GM19468 (cell line): ENCODE measurements at regions not wholly inside any gene's neighbourhood (a gene's known extent, or its start where the extent isn't known, plus 50 kb on each side); places are given as distances from the start of the nearest gene placed in this dataset.

Experiments
- ATAC-seq: cut with Tn5 transposase; IDR thresholded peaks from one replicate; pipeline ENCODE4 v1.9.1; 2021; ENCODE audit warnings: mild to moderate bottlenecking, moderate library complexity, moderate number of reproducible peaks; ENCODE audit not compliant: unreplicated experiment; ENCODE audit errors: extremely low read depth

DNA sequence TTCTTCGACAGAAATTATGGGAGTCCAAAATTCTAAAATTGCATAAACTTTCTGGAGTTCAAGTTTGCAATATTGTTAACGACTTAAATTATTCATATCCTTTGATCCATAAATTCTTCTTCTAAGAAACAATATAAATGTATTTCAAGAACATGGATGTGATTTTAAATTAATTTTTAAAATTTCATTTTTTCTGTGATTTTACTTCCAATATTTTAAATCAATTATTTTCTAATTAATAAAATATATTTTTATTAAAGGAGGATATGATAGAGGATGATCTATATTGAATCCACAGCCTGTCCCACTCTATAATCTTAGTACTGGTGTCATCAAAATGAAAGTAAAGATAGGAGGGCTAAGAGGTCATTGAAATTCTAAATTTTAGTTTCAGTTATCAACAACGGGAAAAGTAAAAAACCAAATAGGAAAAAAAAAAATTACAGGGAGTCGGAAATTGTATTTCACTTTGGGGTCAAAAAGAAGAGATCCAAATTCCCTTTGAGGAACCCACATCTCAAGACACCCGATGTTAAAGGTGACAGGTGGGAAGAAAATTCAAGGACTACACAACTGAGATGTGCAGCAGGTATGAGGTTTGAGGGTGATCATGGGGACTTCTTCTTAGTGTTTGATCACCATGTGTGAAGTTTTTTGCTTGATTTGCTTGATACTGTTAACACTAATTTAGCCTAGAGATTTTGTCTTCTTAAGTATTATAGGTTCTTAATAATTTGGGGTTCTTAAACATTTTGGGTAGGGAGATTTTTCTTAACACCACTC, 154.8 kb upstream of the RGS18 start:
- ATAC-seq = no peak

DNA sequence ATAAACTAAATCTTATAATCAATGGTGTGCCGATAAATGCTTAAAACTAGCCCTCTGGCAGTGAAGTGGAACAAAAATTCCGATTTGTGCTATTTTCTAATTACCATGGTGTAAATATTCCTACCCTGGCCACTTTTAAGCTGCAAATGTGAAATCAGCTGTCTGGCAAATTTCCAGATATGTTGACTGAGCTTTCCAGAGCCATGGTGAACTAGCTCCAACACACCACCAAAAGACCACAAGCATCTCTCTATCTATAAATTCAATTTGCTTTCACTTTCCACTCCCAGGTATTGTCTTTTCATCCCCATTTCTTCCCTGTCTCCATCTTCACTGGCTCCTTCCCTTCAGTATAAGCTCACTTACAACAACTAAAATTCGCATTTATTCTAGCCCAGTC, 152.3 kb upstream of the RGS18 start:
- ATAC-seq = no peak

DNA sequence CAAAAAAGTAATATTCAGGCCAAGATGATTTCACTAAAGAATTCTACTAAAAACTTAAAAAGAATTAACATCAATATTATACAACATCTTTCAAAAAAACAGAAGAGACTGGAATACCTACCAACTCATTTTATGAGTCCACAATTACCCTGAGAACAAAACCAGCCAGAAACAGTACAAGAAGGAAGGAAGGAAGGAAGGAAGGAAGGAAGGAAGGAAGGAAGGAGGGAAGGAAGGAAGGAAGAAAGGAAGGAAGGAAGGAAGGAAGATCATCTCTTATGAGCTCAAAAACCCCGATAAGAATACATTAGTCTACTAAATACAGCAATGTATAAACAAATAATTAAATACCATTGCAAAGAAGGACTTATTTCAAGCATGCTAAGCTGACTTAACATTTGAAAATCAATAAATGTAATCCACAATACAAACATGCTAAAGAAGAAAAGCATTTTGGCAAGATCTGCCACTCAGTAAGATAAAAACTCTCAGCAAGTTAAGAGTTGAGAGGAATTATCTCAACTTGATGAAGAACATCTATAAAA, 149.9 kb upstream of the RGS18 start:
- no peak for ATAC-seq

DNA sequence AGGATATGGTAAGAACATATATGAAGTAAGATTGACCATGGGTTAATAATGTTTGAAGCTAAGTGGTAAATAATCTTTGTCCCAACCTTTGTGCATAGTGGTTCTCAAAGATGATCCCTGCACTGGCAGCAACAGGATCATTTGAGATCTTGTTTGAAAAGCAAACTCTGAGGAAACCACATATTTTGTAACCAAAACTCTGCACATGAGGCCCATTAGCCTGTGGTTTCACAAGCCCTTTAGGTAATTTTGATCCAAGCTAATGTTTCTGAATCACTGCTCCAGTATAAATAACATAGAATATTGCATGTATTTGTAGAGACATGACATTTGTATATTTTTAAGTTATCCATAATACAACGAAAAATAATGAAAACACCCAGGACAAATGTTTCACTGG, 147.9 kb upstream of the RGS18 start:
- no peak for ATAC-seq

DNA sequence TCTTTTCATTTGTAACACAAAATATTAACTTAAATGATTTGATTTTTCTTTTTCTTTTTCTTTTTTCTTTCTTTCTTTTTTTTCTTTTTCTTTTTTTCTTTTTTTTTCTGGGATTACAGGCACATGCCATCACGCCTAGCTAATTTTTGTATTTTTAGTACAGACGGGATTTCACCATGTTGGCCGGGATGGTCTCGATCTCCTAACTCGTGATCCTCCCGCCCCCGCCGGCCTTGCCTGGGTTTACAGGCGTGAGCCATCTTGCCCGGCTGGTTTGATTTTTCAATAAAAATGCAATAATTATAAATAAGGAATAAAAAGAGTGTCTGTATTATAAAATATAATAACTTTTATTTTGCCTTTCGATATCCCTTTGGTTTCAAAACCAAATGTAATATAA, 146.7 kb upstream of the RGS18 start:
- no peak for ATAC-seq

DNA sequence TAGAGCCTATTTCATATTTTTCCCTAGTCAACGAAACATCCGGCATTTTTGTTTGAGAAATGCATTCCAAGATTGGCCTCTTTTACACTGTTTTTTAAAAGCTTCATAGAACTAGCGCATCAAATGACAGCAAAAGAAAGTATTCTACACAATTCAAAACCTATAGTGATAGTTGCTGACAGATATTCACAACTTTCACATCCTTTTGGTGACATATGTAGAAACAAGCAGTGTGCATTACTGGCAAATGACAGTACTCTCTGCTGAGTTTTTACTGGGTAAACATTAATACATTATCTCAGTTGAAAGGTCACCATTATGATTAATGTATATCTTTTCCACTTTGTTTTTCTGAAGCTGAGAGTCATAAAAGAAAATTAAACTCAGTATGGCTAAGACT, 135.4 kb upstream of the RGS18 start:
- ATAC-seq = no peak

DNA sequence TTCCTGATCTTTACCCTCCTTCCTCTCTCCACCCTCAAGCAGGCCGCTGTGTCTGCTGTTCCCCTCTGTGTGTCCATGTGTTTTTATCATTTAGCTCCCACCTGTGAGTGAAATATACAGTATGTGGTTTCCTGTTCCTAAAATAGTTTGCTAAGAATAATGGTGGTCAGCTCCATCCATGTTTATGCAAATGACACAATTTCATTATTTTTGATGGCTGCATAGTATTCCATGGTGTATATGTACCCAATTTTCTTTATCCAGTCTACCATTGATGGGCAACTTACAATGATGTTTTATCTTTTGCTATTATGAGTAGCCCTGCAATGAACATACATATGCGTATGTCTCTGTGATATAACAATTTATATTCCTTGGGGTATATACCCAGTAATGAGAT, 133.4 kb upstream of the RGS18 start:
- ATAC-seq = no peak

DNA sequence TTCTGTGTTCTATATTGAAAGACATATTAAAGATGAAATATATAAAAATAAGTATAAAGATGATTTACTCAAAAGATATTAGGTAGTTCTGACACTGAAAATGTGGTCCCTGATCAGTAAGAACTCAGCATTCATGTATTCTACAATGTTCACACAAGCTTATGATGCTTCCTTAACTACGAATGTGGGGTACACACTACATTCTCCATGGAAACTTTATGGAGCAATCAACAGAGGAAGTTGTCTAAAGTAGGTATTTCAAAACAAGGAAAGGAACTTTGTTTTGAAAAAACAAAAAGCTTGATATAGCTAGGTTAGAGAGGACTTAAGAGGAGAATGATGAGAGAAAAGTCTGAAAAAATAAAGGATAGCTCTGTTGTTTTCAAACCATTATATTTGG, 119.7 kb upstream of the RGS18 start:
- no peak for ATAC-seq

DNA sequence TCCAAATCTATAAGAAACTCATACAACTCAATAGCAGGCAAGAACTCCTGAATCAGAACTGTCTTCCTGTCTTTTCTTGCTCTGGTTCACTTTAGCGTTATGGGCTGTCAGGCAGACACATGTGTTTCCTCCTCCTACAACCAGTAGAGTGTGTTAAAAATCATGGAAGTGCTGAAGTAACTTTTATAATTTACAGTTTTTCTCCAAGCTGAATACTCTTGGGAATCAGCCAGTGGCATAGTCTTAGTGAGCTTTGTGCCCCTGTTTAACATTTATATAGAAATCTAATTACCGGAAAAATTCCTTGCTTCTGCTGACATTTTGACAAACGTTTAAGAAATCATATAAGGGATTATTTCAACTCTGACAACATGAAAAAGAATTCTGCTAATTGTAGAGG, 113.1 kb upstream of the RGS18 start:
- no peak for ATAC-seq

DNA sequence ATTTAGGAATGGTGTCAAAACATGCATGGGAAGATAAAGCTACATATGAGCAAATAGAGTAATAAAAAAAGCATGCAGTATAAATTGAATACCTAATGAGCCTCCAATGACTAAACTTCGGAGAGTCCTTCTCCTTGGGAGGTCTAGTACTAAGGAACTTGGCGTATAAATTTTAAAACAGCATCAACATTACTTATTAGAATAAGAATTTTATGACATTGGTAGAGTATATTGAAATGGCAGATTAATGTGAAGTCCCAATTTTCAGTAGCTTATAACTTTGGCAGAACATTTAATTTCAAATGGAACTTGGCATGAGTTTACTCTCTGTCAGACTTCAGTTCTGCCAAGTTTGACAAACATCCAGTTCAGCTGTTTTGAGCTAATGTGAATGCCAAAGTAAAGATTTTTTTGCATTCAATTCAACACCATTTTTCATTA, 104.7 kb upstream of the RGS18 start:
- no peak for ATAC-seq

DNA sequence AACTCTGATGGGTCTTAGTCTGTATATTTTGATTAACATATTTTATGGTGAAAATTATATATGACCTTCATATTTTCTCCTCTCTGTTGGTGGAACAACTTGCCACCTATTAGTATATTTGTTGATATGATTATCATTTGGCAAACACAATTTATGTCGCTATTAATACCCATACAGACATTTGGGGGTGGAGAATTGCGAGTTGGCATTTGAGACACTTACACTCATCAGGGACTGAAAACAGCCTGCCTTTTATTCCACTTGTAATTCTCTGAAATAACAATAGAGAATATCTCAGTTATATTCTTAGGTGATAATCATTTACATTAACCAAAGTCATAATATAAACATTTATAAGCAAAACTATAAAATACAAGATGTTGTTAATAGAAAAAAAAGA, 100.5 kb upstream of the RGS18 start:
- ATAC-seq = no peak

DNA sequence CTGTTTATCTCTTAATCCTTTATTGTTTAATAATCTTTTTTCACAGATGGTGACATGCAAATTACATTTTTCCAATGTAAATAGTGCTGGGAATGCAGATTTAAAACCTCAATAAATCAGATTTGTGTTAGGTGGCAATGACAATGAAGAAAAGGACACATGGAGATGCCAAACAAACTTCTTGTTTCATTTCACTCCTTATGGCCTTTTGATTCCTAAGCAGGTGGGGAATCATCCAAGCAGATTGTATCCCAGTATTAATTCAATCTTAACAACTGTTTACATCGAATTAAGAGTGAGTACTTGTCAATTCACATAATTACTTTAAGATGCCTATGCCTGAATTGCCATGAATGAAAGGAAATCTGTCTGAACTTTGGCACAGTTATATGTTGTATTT, 98.9 kb upstream of the RGS18 start:
- no peak for ATAC-seq

DNA sequence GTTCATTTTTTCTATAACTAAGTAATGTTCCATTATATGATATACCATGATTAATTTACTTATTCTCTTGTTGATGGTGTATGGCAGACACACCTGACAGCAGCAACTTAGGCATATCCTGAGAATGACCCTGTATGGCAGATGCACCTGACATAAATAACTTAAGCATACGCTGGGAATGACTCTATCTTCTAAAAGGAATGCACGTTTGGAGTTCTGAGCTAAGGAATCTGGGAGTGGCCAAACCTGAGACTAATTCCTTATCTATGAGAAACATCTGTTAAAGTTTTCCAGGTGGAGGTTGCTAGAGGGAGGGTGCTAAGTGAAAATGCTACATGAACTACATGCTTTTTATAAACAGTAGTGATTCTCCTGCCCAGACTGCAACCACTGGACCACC, 96.7 kb upstream of the RGS18 start:
- no peak for ATAC-seq

DNA sequence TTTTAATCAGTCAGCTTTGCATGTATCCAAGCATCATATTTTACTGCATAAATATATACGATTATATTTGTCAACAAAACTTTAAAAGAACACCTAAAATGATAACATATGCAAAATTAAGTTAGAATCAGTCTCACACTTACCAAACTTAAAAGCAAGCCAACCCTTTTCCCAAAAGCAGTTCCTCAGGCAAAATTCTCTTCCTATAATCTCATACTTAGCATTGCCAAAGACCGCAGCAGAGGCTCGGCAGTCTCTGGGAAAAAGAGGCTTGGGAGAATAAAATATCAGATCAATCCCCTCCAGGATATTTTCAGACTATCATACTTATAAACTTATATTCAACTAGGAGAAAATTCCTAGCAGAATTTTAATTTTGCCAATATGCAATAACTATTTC, 93.2 kb upstream of the RGS18 start:
- no peak for ATAC-seq

DNA sequence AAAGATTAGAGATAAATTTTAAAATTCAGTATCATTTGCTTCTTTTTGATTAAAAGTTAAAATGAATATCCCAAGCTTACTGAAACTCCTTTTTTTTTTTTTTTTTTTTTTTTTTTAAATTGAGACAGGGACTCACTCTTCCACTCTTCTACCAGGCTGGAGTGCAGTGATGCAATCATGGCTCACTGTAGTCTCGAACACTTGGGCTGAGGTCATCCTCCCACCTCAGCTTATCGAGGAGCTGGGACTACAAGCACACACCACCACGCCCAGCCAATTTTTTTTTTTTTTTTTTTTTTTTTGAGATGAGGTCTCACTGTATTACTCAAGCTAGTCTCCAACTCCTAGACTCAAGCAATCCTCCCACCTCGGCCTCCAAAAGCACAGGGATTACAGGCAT, 92.1 kb upstream of the RGS18 start:
- ATAC-seq = no peak

DNA sequence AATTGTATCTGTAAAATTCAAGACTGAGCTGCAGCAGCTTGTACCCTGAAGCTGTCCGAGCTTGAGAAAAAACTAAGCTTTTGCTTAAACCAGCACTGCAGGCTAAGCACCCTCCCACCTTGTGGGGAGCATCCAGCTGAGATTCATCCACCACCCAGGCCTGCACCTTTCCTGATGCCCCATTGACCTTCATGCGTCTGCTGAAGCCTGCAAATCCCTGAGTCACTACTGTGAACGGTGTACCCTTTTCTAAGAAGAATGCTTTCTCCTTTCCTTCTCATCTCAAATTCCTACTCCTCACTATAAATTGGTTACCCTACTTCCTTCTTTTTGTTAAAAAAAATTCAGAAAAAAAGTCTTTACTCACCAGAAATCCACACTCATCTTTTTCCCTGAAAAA, 90.9 kb upstream of the RGS18 start:
- no peak for ATAC-seq

DNA sequence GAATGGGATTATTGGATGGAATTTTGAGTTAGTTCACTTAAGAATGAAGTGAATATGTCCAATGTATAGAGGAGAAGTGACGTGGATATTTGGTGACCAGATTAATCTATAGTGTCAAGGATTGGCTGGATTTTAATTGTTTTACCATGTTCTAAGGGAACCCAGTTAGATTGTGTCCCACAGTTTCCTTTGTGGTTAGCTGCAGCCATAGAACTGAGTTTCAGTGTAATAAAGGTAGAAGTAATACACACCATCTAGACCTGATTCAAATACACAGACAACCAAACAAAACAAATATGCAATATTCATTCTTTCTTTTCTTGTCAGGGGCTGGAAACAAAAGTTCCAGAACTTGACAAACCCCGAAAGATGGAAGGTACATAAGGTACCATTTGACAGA, 88.0 kb upstream of the RGS18 start:
- ATAC-seq = no peak

DNA sequence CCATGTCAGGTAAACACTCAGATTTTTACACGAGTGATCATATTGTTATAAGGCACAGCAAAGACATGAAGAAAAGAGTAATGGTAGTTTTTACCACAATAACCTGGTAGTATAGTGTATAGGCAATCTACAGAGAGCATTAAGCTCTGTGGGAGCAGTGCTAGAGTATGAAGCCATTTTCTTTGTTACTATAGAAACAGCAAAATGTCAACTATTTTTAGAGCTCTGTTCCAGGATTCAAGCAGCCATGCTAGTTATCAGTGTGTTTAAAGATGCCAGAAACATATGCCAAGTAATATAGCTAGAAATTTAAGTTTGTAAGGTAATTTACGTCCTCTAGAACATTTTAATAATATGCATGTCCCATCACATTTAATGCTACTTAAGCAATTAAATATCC, 77.6 kb upstream of the RGS18 start:
- ATAC-seq = no peak

DNA sequence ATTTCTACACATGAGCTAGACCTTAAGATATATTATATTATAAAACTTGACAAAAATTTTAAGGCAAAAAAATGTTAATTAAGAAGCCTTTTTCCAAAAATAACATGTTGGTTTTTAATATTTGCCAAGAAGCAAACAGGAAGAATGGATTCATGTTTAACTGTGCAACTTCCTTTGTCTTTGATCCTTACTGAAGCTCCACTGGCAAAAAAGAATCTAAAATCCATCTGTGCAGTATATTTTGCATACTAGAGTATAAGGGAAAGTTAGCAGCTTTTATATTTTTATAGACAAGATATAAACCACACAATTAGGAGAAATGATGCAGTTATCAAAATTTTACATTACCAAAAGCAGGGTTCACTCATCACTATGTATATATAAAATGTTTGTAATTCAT, 76.9 kb upstream of the RGS18 start:
- ATAC-seq = no peak

DNA sequence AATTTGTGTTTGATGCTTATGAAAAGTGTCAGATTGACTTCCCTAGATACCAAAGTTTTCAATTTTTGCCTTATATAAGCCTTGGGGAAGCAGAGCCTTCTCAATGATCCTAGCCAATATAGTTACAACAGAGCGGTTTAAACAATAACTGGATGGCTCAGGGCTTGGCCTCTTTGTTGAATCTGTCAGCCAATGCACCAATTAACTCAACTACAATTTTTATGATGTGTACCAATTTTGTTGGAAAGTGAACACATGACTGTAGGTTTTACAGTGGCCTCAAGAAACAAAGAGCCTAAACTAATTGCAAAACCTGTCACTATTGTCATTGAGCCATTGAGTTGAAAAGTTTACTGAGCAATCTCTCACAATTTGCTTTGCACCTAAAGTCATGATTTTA, 71.6 kb upstream of the RGS18 start:
- ATAC-seq = no peak

DNA sequence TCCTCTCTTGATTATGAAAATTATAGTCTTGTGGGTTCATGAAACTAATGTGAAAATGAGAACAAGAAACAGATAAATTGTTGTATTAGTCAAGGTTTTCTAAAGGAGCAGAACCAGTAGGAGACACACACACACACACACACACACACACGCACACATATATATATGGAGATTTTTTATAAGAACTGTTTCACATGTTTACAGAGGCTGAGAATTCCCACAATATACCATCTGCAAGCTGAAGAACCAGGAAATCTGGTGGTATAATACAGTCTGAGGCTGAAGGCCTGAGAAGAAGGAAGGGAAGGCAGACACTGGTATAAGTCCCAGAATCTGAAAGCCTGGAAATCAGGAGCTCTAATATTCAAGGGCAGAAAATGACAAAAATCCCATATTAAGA, 70.9 kb upstream of the RGS18 start:
- ATAC-seq = no peak

DNA sequence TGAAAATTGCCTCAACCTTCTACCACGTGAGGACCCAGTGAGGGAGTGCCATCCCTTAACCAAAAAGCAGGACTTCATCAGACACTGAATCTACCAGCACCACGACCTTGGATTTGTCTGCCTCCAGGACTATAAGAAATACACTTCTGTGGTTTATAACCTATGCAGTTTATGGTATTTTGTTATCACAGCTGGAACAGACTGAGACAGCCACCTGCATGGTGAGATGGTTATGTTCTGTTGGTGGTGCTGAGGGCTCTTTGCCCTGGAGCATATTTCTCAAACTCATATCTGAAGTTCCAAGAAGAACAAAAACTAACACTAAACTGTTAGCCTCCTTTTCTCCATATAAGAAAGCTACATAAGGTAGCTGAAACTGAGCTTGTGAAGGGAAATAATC, 69.8 kb upstream of the RGS18 start:
- ATAC-seq = no peak
